Effector memory CD8-positive, alpha-beta T cell (primary cell): ENCODE measurements at regions not wholly inside any gene's neighbourhood (a gene's known extent, or its start where the extent isn't known, plus 50 kb on each side); places are given as distances from the start of the nearest gene placed in this dataset.

Experiments
- ATAC-seq: fragments of 150-1000 bp; cut with Tn5 transposase; replicated peaks from 2 replicates; pipeline ENCODE4 v1.10.0; 2021; ENCODE audit warnings: mild to moderate bottlenecking, moderate library complexity
- DNase-seq, 3 experiments: peaks; one replicate each; pipeline ENCODE4 v3.0.0; 2021
- H3K27ac Mint-ChIP-seq, 2 donors: one replicate each; pipeline ENCODE4 v1.8.0; 2022; ENCODE audit warnings: mild to moderate bottlenecking in 2 of 2, mixed read lengths in 2 of 2, moderate library complexity in 2 of 2
- H3K27me3 Mint-ChIP-seq, 2 donors: one replicate each; pipeline ENCODE4 v1.8.0; 2022; ENCODE audit warnings: mixed read lengths in 2 of 2
- H3K36me3 Mint-ChIP-seq: one replicate; pipeline ENCODE4 v1.8.0; 2022; ENCODE audit warnings: mild to moderate bottlenecking, moderate library complexity, mixed read lengths; ENCODE audit not compliant: insufficient read depth
- H3K4me1 Mint-ChIP-seq, 2 donors: one replicate each; pipeline ENCODE4 v1.8.0; 2022; ENCODE audit warnings: low read depth in 2 of 2, mixed read lengths in 2 of 2
- H3K4me3 Mint-ChIP-seq, 2 donors: one replicate each; pipeline ENCODE4 v1.8.0; 2022; ENCODE audit warnings: mild to moderate bottlenecking in 2 of 2, mixed read lengths in 2 of 2, moderate library complexity in 2 of 2
- H3K9me3 Mint-ChIP-seq, 2 donors: one replicate each; pipeline ENCODE4 v1.8.0; 2022; ENCODE audit warnings: mixed read lengths in 2 of 2

GRCh38 chr1:79587229-79587628 lies 580.7 kb upstream of the ADGRL4 start:
- Mint-ChIP-seq H3K27me3 (no peaks in the 10 kb centered on the region), H3K27ac (no peak overlapping the region), H3K4me1 (no peaks in the 10 kb centered on the region), H3K4me3 (no peak overlapping the region), H3K36me3 (peaks cover 4% of the 10 kb centered on the region), H3K9me3 (peaks cover 8 to 24% of the 10 kb centered on the region in 2 donors)
- ATAC-seq: no peak
- no peak for DNase-seq

DNA sequence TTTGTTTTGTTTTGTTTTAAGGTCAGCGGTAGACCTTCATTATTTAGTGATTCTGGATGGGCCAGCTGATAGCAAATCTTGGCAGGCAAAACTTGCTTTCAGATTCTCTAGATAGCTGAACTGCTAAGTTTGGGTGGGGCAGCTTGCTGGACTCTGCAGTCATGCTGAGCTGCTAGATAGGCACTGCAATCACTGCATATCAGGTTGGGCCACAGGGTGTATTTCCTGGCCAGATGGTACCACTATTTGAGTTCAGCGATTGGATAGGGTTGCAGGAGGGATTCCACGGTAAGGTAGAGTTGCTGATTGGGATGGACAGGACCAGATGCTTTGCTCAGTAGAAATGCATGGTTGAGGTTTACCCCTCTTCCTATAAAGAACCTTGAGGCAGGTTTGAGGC lies 579.3 kb upstream of the ADGRL4 start:
- Mint-ChIP-seq H3K27me3 (no peaks in the 10 kb centered on the region), H3K9me3 (peaks cover 8 to 29% of the 10 kb centered on the region in 2 donors), H3K27ac (no peak overlapping the region), H3K4me1 (no peaks in the 10 kb centered on the region), H3K4me3 (no peak overlapping the region), H3K36me3 (peaks cover 4% of the 10 kb centered on the region)
- no peak for ATAC-seq
- no peak for DNase-seq

- ATAC-seq (no peak), DNase-seq (no peak)
- Mint-ChIP-seq H3K9me3 (peaks cover 1 to 7% of the 10 kb centered on the region in 2 donors), H3K36me3 (no peaks in the 10 kb centered on the region), H3K4me3 (no peak overlapping the region), H3K27ac (no peak overlapping the region), H3K4me1 (no peaks in the 10 kb centered on the region), H3K27me3 (no peaks in the 10 kb centered on the region)
Observed at GRCh38 chr1:79575424-79575823, 568.9 kb upstream of the ADGRL4 start.

GRCh38 chr1:79568411-79568810 lies 561.9 kb upstream of the ADGRL4 start:
- no peaks in the 10 kb centered on the region for H3K36me3 Mint-ChIP-seq
- no peaks in the 10 kb centered on the region for H3K4me1 Mint-ChIP-seq
- no peak overlapping the region for H3K4me3 Mint-ChIP-seq
- H3K27ac Mint-ChIP-seq: no peak overlapping the region
- no peak for DNase-seq
- peaks cover 0 to 7% of the 10 kb centered on the region in 2 donors for H3K9me3 Mint-ChIP-seq
- no peak for ATAC-seq
- H3K27me3 Mint-ChIP-seq: no peaks in the 10 kb centered on the region

- DNase-seq: no peak
- H3K27ac Mint-ChIP-seq: no peak overlapping the region
- ATAC-seq: no peak
- no peaks in the 10 kb centered on the region for H3K27me3 Mint-ChIP-seq
- no peaks in the 10 kb centered on the region for H3K36me3 Mint-ChIP-seq
- peaks cover 0 to 7% of the 10 kb centered on the region in 2 donors for H3K9me3 Mint-ChIP-seq
- H3K4me1 Mint-ChIP-seq: no peaks in the 10 kb centered on the region
- no peak overlapping the region for H3K4me3 Mint-ChIP-seq
Observed at GRCh38 chr1:79561521-79561978, 555.0 kb upstream of the ADGRL4 start.

DNA sequence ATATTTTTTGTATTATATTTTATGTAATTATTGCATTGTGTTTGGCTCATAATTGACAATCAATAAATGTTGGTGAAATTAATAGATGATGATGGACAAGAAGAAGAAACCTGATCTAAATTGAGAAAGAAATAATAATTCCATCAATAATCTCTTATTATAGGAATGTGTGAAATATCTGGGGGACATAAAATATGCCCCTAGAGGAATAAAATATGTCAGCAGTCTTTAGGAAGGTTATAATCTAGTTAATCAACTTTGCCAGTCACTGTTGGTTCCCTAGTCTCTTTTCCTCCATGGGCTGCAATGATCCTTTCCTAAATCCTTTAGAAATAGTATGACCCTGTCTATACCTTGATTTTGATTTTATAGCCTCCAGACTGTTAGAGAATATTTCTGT lies 549.7 kb upstream of the ADGRL4 start:
- no peak overlapping the region for H3K4me3 Mint-ChIP-seq
- no peak for DNase-seq
- no peaks in the 10 kb centered on the region for H3K4me1 Mint-ChIP-seq
- no peaks in the 10 kb centered on the region for H3K27me3 Mint-ChIP-seq
- H3K27ac Mint-ChIP-seq: no peak overlapping the region
- peaks cover 0 to 6% of the 10 kb centered on the region in 2 donors for H3K9me3 Mint-ChIP-seq
- no peaks in the 10 kb centered on the region for H3K36me3 Mint-ChIP-seq
- no peak for ATAC-seq

- Mint-ChIP-seq H3K27me3 (no peaks in the 10 kb centered on the region), H3K4me1 (no peaks in the 10 kb centered on the region), H3K36me3 (no peaks in the 10 kb centered on the region), H3K27ac (no peak overlapping the region), H3K4me3 (no peak overlapping the region), H3K9me3 (peaks cover 6 to 7% of the 10 kb centered on the region in 2 donors)
- DNase-seq: no peak
- no peak for ATAC-seq
Observed at GRCh38 chr1:79554688-79555087, 548.2 kb upstream of the ADGRL4 start.

GRCh38 chr1:79551321-79551720 lies 544.8 kb upstream of the ADGRL4 start:
- H3K27me3 Mint-ChIP-seq: no peaks in the 10 kb centered on the region
- no peak for DNase-seq
- no peak for ATAC-seq
- no peak overlapping the region for H3K27ac Mint-ChIP-seq
- no peak overlapping the region for H3K4me3 Mint-ChIP-seq
- no peaks in the 10 kb centered on the region for H3K36me3 Mint-ChIP-seq
- H3K9me3 Mint-ChIP-seq: peaks cover 3 to 7% of the 10 kb centered on the region in 2 donors
- no peaks in the 10 kb centered on the region for H3K4me1 Mint-ChIP-seq

DNA sequence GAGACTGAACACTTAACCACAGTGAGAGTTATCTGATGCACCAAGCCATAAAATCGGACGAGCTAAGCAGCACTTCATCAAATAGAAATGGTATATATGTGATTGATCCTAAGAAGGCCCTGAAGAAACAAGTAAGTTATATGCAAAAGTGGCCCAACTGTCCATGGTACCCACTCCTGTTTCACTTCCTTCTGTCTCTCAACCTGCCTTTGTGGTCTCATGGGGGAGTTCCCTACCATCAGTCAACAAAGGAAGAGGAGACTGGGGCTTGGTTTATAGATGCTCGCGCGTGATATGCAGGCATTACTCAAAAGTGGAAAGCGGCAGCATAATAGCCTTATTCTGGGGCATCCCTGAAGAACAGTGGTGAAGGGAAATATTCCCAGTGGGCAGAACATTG lies 543.9 kb upstream of the ADGRL4 start:
- Mint-ChIP-seq H3K9me3 (peaks cover 4 to 7% of the 10 kb centered on the region in 2 donors), H3K4me3 (no peak overlapping the region), H3K36me3 (no peaks in the 10 kb centered on the region), H3K27me3 (no peaks in the 10 kb centered on the region), H3K4me1 (no peaks in the 10 kb centered on the region), H3K27ac (no peak overlapping the region)
- ATAC-seq (no peak), DNase-seq (no peak)

DNA sequence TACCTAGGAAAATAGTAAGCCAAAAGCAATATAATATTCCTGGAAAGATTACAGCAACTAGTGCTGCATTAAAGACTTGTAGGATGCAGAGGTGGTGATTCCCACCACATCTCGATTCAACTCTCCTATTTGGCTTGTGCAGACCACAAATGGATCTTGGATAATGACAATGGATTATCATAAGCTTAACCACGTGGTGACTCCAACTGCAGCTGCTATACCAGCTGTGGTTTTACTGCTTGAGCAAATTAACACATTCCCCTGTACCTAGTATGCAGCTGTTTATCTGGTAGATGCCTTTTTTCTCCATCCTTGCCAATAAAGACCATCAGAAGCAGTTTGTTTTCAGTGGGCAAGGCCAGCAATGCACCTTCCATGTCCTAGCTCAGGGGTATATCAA lies 542.7 kb upstream of the ADGRL4 start:
- H3K27me3 Mint-ChIP-seq: no peaks in the 10 kb centered on the region

DNA sequence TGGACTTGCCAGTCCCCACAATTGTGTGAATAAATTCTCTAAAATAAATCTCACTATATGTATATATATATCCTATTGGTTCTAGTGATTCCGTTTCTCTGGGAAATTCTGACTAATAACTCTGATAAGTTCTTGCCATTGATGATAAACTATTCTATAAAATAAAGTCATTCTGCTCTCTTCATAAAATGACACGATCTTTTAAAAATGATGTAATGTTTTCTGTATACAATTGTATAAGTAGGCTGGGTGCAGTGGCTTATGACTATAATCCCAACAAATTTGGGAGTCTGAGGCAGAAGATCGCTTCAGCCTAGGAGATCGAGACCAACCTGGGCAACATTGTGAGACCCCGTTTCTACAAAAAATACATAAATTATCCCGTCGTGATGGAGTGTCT lies 541.0 kb upstream of the ADGRL4 start:
- no peak for ATAC-seq
- H3K4me3 Mint-ChIP-seq: no peak overlapping the region
- H3K27ac Mint-ChIP-seq: no peak overlapping the region
- H3K36me3 Mint-ChIP-seq: no peaks in the 10 kb centered on the region
- no peaks in the 10 kb centered on the region for H3K27me3 Mint-ChIP-seq
- peaks cover 4 to 7% of the 10 kb centered on the region in 2 donors for H3K9me3 Mint-ChIP-seq
- H3K4me1 Mint-ChIP-seq: no peaks in the 10 kb centered on the region
- no peak for DNase-seq

More for the DNA sequence above, 542.7 kb upstream of the ADGRL4 start:
- Mint-ChIP-seq H3K27ac (no peak overlapping the region), H3K36me3 (no peaks in the 10 kb centered on the region), H3K9me3 (peaks cover 4 to 7% of the 10 kb centered on the region in 2 donors), H3K4me1 (no peaks in the 10 kb centered on the region), H3K4me3 (no peak overlapping the region)
- no peak for DNase-seq
- ATAC-seq: no peak

- H3K27ac Mint-ChIP-seq: no peak overlapping the region
- DNase-seq (no peak), ATAC-seq (no peak)
- no peaks in the 10 kb centered on the region for H3K27me3 Mint-ChIP-seq
- H3K9me3 Mint-ChIP-seq: peaks cover 0 to 10% of the 10 kb centered on the region in 2 donors
- no peaks in the 10 kb centered on the region for H3K36me3 Mint-ChIP-seq
- no peak overlapping the region for H3K4me3 Mint-ChIP-seq
- no peaks in the 10 kb centered on the region for H3K4me1 Mint-ChIP-seq
Observed at GRCh38 chr1:79543394-79543793, 536.9 kb upstream of the ADGRL4 start.

DNA sequence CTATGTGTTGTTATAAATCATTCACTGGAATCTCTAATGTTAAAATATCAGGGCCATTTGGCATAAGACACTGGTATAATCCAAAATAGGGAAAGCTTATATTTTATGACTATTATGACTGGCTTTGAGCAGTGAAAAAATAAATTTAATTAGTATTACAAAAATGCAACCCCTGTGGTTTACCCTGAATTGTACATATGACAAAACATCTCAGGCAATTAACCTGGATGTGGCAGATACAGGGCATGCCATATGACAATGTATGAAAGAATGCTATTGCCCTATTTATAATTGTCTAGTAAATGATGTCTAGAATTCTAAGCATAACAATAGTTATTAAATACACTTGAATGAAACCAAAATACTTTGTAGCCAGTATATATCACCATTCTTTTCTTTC lies 532.5 kb upstream of the ADGRL4 start:
- no peaks in the 10 kb centered on the region for H3K4me1 Mint-ChIP-seq
- H3K27me3 Mint-ChIP-seq: no peaks in the 10 kb centered on the region
- DNase-seq (no peak), ATAC-seq (no peak)
- no peak overlapping the region for H3K4me3 Mint-ChIP-seq
- peaks cover 6 to 10% of the 10 kb centered on the region in 2 donors for H3K9me3 Mint-ChIP-seq
- H3K36me3 Mint-ChIP-seq: no peaks in the 10 kb centered on the region
- no peak overlapping the region for H3K27ac Mint-ChIP-seq

DNA sequence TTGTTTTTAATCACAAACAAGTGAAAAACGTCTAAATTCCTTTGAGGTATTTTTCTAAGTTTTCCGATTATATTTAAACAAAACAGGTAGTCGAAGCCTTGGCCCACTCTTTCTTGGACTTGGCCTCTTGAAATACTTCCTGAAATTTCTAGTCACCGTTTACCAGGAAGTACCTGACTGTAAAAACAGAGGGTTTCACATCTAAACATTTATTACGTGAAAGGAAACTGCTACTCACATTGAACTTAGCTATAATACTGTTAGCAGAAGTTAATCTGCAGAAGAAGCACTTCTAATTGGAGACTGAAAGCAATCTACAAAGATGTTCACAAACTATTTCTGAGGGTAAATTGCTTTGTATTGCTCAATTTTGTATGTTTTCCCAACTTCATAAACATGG lies 526.0 kb upstream of the ADGRL4 start:
- no peak for ATAC-seq

DNA sequence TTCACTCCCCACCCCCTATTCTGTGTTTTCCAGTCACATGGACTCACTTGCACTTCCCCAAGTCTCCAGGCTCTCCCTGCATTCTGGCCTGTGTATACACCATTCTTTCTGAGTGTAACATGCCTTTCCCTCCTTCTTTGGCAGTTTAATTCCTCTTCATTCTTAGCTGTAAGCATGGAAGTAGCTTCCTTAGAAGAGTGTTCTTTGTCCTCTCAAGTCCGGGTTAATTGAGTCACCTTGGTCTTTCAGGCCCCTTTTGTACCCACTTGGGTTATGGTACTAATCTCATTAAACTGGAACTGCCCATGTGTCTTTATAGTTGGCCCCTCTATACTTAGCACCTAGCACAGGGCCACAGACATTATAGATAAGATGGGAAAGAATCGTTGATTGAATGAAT lies 525.3 kb upstream of the ADGRL4 start:
- H3K36me3 Mint-ChIP-seq: no peaks in the 10 kb centered on the region
- peaks cover 7 to 9% of the 10 kb centered on the region in 2 donors for H3K9me3 Mint-ChIP-seq
- H3K4me1 Mint-ChIP-seq: no peaks in the 10 kb centered on the region
- DNase-seq: no peak
- no peak overlapping the region for H3K4me3 Mint-ChIP-seq
- no peaks in the 10 kb centered on the region for H3K27me3 Mint-ChIP-seq
- no peak overlapping the region for H3K27ac Mint-ChIP-seq
- no peak for ATAC-seq

More for the DNA sequence above, 526.0 kb upstream of the ADGRL4 start:
- no peaks in the 10 kb centered on the region for H3K36me3 Mint-ChIP-seq
- peaks cover 6 to 10% of the 10 kb centered on the region in 2 donors for H3K9me3 Mint-ChIP-seq
- no peak overlapping the region for H3K4me3 Mint-ChIP-seq
- DNase-seq: no peak
- no peak overlapping the region for H3K27ac Mint-ChIP-seq
- no peaks in the 10 kb centered on the region for H3K27me3 Mint-ChIP-seq
- no peaks in the 10 kb centered on the region for H3K4me1 Mint-ChIP-seq
